RWPE1 (cell line): ENCODE measurements at regions not wholly inside any gene's neighbourhood (a gene's known extent, or its start where the extent isn't known, plus 50 kb on each side); places are given as distances from the start of the nearest gene placed in this dataset.
"Not testable (repeated sequence)": the region's sequence is repeated elsewhere in the genome, so short reads cannot be mapped to it uniquely, and the experiment has no call there.

Experiments used
- CTCF ChIA-PET: fragments of 350-600 bp; sonication (Branson Sonifier 250); formaldehyde crosslinking; extraction: SDS; loops from one replicate; lab custom pipeline; 2021; lab: Yijun Ruan, JAX
- POLR2A ChIA-PET: fragments of 400-600 bp; formaldehyde crosslinking; extraction: SDS; loops from one replicate; lab custom pipeline; 2020; ENCODE audit warnings: antibody characterized with exemption; ENCODE audit not compliant: low non-redundant PET; lab: Yijun Ruan, JAX
- DNase-seq: peaks from one replicate; pipeline ENCODE4 v3.0.0; 2012; ENCODE audit warnings: low spot score
- H3K27ac ChIP-seq: fragments of 450-650 bp; 2 replicates; pipeline ENCODE4 v1.5.1; 2017
- TF ChIP-seq, protein P1 (sequence below): fragments of 450-650 bp; conservative IDR thresholded peaks from 2 replicates; pipeline ENCODE4 v1.5.1; 2017; ENCODE audit warnings: low read depth, mild to moderate bottlenecking

DNA sequence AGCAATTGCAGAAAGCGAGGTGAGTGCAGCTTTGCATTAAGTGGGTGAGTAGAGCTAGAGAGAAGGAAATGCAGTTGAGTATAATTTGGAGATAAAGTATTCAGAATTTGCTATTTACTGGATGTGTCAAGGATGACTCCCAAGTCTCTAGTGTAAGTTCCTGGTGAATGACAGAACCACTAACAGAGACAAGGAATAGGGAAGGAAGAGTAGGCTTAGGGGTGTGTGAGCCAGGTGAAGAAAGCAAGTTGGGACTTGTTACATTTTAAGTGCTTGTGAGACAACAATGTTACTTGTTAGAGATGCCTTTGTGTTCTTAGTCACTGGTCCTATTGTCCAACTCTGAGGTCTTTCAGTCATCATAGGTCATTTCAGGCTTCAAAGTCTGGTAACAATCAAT, 70.8 kb downstream of the TBC1D26 start:
- DNase-seq, H3K27ac ChIP-seq, POLR2A ChIA-PET, CTCF ChIA-PET: not testable (repeated sequence)

DNA sequence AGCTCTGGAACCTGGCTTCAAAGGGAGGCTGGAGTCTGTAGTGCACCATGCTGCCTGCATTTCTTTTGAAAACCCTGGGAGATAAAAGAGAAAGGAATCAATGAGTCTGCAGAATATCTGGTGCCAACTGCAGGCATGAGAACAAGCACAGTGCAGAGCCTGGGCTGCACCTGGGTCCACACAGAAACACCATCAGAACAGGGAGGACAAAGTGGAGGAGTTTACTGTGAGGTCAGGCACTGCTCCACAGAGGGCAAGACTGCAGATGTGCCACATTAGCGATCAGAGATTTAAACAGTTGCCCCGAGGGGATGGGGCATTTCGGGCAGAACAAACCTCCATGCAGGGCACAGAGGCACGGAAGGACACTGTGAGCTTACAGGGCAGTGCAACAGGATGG, 74.7 kb downstream of the TBC1D26 start:
- DNase-seq, POLR2A ChIA-PET, CTCF ChIA-PET, H3K27ac ChIP-seq: not testable (repeated sequence)

- CTCF ChIA-PET, POLR2A ChIA-PET, DNase-seq, H3K27ac ChIP-seq: not testable (repeated sequence)
These were observed 81.3 kb downstream of the TBC1D26 start for GRCh38 chr17:15813388-15813787.

- POLR2A ChIA-PET, H3K27ac ChIP-seq, CTCF ChIA-PET, DNase-seq: not testable (repeated sequence)
These were observed 81.9 kb downstream of the TBC1D26 start for GRCh38 chr17:15814003-15814402.

DNA sequence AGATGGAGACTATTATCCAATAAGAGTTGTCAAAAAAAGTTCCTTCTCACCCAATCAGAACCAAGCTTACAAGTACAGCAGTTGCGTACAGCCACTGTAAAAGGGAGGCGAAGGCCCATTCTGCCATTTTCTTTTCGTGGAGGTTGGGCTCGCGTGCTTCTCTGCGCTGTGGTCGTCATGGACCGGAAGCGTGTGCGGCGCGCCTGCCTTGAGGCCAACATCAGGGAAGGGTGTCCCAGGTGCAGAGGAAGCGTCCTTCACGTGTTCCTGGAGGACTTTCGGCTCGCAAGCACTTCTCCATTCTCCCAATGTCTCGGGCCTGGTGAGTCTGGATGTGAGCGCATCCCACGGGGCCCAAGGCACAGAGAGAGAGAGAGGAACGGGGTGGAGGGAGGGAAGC, 85.8 kb downstream of the TBC1D26 start:
- DNase-seq, CTCF ChIA-PET, POLR2A ChIA-PET: not testable (repeated sequence)

DNA sequence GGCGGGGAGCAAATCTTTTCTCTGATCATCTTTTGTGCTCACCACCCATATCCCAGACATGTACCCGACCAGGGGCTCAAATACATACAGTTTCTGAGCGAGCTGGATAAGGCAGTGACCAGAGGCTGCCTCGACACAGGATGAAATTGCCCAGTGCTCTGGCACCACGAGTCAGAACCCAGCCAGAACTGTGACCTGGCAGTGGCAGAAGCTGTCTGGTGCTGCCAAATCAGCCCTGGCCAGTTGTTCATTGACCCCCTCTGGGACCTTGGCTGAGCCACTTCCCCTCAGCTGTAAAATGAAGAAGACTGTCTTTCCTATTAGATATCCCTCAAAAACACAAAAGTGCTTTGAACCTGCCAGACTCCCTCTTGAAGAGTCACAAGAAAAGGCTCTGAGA, 90.2 kb downstream of the TBC1D26 start:
- POLR2A ChIA-PET, H3K27ac ChIP-seq, DNase-seq, CTCF ChIA-PET: not testable (repeated sequence)

More for the DNA sequence above, 85.8 kb downstream of the TBC1D26 start:
- H3K27ac ChIP-seq: not testable (repeated sequence)

DNA sequence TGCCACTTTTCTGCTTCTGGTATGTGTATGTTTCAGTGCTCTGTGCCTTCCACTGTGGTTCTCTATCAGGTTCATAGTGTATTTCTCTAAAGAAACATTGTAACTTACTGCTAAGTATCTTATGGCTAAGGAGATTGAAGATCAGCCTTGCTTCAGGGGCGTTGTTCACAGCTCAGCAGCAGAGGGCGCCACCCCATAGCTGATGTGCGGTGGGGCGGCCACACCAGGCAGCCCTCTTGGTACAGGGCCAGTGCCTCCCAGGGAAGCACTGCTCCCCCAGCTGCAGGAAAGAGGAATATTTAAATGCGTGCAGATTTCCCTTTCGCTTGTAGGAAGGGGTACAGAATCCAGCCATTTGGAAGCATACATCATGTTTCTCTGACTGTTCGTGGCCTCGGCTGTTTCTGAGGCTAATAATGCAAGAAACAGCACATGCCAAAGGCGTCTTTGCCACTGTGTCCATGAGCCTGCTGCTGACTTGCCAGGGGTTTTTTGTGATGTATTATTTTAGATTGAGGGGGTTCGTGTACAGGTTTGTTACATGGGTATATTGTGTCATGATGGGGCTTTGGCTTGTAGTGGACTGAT, 96.7 kb downstream of the TBC1D26 start:
- CTCF ChIA-PET: interaction anchor here (0.9 kb wide), 1 partner anchor 116 kb away, joined by 4 read pairs; the partner anchor contains the start of gene ADORA2B
- POLR2A ChIA-PET, H3K27ac ChIP-seq: not testable (repeated sequence)
- DNase-seq: peak; percentile 2
- TF ChIP-seq, protein P1, sequence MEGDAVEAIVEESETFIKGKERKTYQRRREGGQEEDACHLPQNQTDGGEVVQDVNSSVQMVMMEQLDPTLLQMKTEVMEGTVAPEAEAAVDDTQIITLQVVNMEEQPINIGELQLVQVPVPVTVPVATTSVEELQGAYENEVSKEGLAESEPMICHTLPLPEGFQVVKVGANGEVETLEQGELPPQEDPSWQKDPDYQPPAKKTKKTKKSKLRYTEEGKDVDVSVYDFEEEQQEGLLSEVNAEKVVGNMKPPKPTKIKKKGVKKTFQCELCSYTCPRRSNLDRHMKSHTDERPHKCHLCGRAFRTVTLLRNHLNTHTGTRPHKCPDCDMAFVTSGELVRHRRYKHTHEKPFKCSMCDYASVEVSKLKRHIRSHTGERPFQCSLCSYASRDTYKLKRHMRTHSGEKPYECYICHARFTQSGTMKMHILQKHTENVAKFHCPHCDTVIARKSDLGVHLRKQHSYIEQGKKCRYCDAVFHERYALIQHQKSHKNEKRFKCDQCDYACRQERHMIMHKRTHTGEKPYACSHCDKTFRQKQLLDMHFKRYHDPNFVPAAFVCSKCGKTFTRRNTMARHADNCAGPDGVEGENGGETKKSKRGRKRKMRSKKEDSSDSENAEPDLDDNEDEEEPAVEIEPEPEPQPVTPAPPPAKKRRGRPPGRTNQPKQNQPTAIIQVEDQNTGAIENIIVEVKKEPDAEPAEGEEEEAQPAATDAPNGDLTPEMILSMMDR: peak; percentile 90

GRCh38 chr17:15830221-15830620, 98.1 kb downstream of the TBC1D26 start:
- DNase-seq, CTCF ChIA-PET, H3K27ac ChIP-seq, POLR2A ChIA-PET: not testable (repeated sequence)

DNA sequence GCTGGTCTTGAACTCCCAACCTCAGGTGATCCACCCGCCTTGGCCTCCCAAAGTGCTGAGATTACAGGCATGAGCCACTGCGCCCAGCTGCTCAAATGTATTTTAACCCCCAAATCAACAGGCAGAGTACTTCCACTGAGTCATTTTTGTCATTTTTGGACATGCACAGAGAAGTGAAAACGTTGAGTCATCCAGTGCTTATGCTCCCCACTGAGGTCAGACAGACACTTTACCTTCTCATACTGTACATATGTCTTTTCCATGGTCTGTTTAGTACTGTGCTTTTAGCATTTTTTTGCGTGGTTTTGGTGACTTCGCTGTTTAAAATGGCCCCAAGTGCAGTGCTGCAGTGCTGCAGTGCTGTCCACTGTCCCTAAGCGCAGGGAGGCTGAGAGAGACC, 99.1 kb downstream of the TBC1D26 start:
- CTCF ChIA-PET: not testable (repeated sequence)

GRCh38 chr17:15832921-15833480, 100.9 kb downstream of the TBC1D26 start:
- H3K27ac ChIP-seq, DNase-seq, CTCF ChIA-PET, POLR2A ChIA-PET: not testable (repeated sequence)

More for the DNA sequence above, 99.1 kb downstream of the TBC1D26 start:
- POLR2A ChIA-PET, DNase-seq, H3K27ac ChIP-seq: not testable (repeated sequence)

GRCh38 chr17:15833890-15834289, 101.8 kb downstream of the TBC1D26 start:
- CTCF ChIA-PET, H3K27ac ChIP-seq, DNase-seq, POLR2A ChIA-PET: not testable (repeated sequence)

DNA sequence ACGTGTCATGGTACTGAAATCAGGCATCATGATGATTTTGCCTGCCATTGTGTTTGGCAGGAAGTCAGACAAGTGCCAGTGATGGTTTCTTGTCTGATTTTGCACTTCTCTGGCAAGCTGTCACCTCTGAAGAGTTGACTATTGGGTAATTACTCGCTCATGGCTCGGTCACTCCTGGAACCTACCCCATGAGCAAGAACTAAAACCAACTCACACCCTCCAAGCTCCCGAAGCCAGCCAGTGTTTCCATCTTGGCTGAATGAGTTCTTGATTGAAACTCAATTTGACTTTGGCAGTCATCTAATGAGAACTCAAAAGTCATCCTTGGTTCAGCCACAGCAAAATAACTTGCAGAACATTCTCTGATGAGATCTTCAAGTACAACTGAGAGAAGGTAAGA, 103.4 kb downstream of the TBC1D26 start:
- CTCF ChIA-PET, POLR2A ChIA-PET, H3K27ac ChIP-seq, DNase-seq: not testable (repeated sequence)

DNA sequence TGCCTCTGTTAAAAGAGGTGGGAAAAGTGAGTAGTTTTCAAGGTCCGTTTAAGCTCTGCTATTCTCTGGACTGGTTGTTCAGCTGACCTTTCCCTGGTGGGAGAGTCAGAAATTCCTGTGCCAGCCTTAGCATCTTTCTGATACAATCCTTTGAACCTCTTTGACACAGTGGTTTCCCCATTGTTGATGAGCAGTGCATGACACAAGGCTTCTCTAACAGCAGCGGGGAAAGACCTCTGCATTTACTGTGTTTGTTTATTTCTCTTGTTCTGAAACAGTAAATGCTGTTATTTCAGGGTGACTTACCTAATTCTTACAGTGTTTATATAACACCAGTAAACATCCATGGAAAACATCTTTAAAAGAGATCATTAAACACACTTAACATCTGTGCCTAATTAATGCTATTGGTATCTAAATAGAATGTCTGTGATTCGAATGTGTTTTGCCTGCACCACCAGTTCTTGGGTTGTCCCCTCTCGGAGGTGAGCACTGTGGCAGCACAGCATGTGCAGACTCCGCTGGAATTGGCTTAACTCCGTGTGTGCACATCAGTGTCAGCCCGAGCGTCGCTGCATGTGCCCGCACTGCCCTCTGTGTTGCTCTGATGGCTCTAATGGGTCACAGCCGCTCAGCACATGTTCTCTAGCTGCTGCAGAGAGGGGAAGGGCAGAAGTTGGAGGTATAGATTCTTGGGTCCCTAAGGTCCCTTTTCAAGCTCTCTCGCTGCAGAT, 104.3 kb downstream of the TBC1D26 start:
- H3K27ac ChIP-seq, POLR2A ChIA-PET, CTCF ChIA-PET, DNase-seq: not testable (repeated sequence)

DNA sequence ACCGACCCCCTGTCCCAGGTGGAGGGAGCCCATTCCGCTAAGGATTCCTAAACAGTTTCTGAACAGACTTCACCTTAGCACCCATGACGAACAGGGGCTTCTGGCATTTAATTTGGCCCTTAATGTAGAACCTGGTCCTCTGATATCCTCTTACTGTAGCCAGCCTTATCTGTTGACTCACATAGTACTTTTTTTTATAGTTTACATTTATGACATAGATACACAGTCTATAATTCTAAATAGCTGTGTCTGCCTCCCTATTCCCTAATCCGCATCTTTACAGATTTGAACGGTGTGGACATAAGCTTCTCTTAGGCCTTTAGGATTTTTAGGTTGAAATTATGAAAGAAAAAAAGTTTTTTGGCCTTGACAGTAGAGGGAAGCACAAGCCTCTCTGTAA, 104.9 kb downstream of the TBC1D26 start:
- H3K27ac ChIP-seq, DNase-seq, CTCF ChIA-PET, POLR2A ChIA-PET: not testable (repeated sequence)

DNA sequence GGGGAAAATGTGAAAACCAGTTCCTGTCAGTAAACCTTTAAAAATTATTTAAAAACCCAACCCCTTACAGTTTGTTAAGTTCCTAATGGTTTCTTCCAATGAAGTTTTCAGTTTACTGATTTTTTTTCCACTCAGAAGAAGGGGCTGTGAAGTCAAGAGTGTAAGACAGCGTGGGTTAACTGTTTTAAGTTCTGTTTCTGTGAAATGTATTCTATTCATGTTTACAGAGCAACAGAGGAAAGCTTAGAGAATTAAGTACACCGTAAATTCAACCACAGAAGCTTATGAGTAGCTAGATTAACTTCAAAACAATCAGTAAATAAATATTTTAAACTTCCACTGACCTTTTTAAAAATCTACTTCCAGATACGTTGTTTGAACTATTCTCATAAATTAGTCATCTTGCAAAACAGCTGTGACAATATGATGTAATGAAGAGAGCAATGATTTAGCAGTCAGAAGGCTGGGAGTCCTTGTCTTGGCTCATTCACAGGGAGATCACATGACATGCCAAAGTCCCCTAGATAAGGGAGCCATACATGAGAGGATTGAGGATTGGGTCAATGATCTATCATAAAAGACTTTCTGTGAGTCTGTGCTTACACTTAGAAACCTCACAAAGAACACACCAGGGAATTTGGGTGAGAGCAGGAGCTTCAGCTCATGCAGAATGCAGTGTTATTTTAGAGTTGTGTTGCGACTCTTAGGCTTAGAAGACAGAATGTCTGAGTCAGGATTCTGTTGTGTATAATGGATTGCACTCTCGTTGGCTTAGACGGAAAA, 97.3 kb upstream of the ADORA2B start:
- DNase-seq, POLR2A ChIA-PET, H3K27ac ChIP-seq, CTCF ChIA-PET: not testable (repeated sequence)

DNA sequence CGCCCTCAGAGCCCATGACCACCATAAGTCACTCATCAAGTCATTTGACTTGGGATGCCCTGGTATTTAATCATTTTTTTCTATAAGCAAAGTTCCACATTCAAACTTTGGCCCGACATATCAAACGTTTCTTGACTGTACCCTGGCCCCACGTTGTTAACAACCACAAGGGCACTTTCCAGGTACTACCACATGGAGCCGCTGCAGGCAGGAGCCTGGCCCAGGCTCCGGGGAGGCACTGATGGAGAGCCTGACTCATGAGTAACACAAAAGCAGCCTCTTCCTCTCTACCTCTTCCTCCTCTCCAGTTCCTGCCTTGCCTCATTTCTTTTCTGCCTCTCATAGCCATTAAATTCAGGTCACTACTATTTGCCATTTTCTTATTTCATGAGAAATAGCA, 95.9 kb upstream of the ADORA2B start:
- DNase-seq: peak; percentile 18
- POLR2A ChIA-PET, CTCF ChIA-PET, H3K27ac ChIP-seq: not testable (repeated sequence)
